ENCODE measurements at regions not wholly inside any gene's neighbourhood (a gene's known extent, or its start where the extent isn't known, plus 50 kb on each side); places are given as distances from the start of the nearest gene placed in this dataset.

- peaks cover 5 to 7% of the 10 kb centered on the region in 2 experiments; a peak in 3 of 4 replicates for H3K4me1 Mint-ChIP-seq
- WGBS (ENCODE audit: extremely low coverage, insufficient read length, low lambda C conversion rate): no CpG with 5 or more reads among the region's 3 CpGs
- H3K56ac ChIP-seq (ENCODE audit: insufficient read length, low read depth, low read length): no peak overlapping the region
- H4K91ac ChIP-seq (ENCODE audit: insufficient read length, low read depth, low read length): no peak overlapping the region
- H3K27me3 ChIP-seq (ENCODE audit: insufficient read depth, low read length): no peaks in the 10 kb centered on the region
- no peaks in the 10 kb centered on the region for H3K79me2 ChIP-seq (ENCODE audit: insufficient read depth, low read length)
- no peak overlapping the region for H2AK5ac ChIP-seq (ENCODE audit: insufficient read length, low read length)
- no peak for DNase-seq
- no peak overlapping the region for H3K9ac ChIP-seq (ENCODE audit: extremely low read depth, insufficient read length, low read length)
- H2BK5ac ChIP-seq (ENCODE audit: insufficient read length, low read length): no peak overlapping the region
- no peak overlapping the region for H3K14ac ChIP-seq (ENCODE audit: insufficient read depth, low read length)
- H3K27ac ChIP-seq (ENCODE audit: insufficient read length, low read depth, low read length): no peak overlapping the region
- H3K4me1 ChIP-seq (ENCODE audit: insufficient read depth, low read length): no peaks in the 10 kb centered on the region
- no peak overlapping the region for H4K5ac ChIP-seq (ENCODE audit: insufficient read length, low read depth, low read length)
- H4K8ac ChIP-seq (replicated peaks; ENCODE audit: insufficient read length, low read depth, low read length): no peak overlapping the region
- H2BK120ac ChIP-seq (ENCODE audit: low read depth, low read length, poor library complexity, severe bottlenecking): no peak overlapping the region
- no peak overlapping the region for H2BK12ac ChIP-seq (ENCODE audit: insufficient read length, low read depth, low read length)
- no peaks in the 10 kb centered on the region for H3K79me1 ChIP-seq (ENCODE audit: insufficient read depth, low read depth, low read length, poor library complexity, severe bottlenecking)
- H3K18ac ChIP-seq (ENCODE audit: insufficient read length, low read depth, low read length): no peak overlapping the region
- no peak overlapping the region for H3K27ac Mint-ChIP-seq
- H3K4ac ChIP-seq (ENCODE audit: low read depth, low read length): no peak overlapping the region
- no peak overlapping the region for H2BK15ac ChIP-seq (ENCODE audit: low read depth, low read length)
- H3K4me2 ChIP-seq (ENCODE audit: insufficient read depth, insufficient read length, low read length): no peak overlapping the region
- no peak overlapping the region for H3T11ph ChIP-seq (ENCODE audit: low read length)
- no peaks in the 10 kb centered on the region for H3K23me2 ChIP-seq (ENCODE audit: insufficient read length, low read depth, low read length, poor library complexity, severe bottlenecking)
- H3K4me3 Mint-ChIP-seq: no peak overlapping the region
- H3K9me3 Mint-ChIP-seq: no peaks in the 10 kb centered on the region
- no peak overlapping the region for H3K23ac ChIP-seq (ENCODE audit: insufficient read length, low read depth, low read length)
- no peaks in the 10 kb centered on the region for H4K20me1 ChIP-seq (ENCODE audit: control insufficient read depth, insufficient read depth, insufficient read length)
- H3K36me3 Mint-ChIP-seq (ENCODE audit: insufficient read depth in 1 of 3, low read depth in 3 of 3): peaks cover 0 to 21% (median 0%) of the 10 kb centered on the region in 3 experiments; a peak in 4 of 7 replicates
- H2AFZ ChIP-seq (ENCODE audit: low read length): no peak overlapping the region
- no peak for TF ChIP-seq CTCF (conservative IDR thresholded peaks at IDR 0.05)
- no peaks in the 10 kb centered on the region for H3K27me3 Mint-ChIP-seq (ENCODE audit: low read depth)
- H3K9me3 ChIP-seq (ENCODE audit: control insufficient read depth, low read depth, low read length): no peaks in the 10 kb centered on the region
- H2BK20ac ChIP-seq (ENCODE audit: low read depth, low read length, poor library complexity, severe bottlenecking): no peak overlapping the region
These were observed 127.4 kb downstream of the ELAPOR2 start for GRCh38 chr7:86932038-86932512.

Measured in H9 (cell line).